Gastrocnemius medialis (tissue), 4 donors: ENCODE measurements at regions not wholly inside any gene's neighbourhood (a gene's known extent, or its start where the extent isn't known, plus 50 kb on each side); places are given as distances from the start of the nearest gene placed in this dataset.

ENCODE experiments used
- CTCF ChIP-seq, 5 experiments: fragments of 450-650 bp in 3 of 5; fragments of 200-600 bp in 2 of 5; sonication (generic) in 2 of 5; IDR thresholded peaks in 4 of 5; conservative IDR thresholded peaks in 1 of 5; 1 replicate in 4 of 5; 2 replicates in 1 of 5; pipeline ENCODE4 v1.5.1; 2016 to 2019; ENCODE audit warnings: antibody characterized with exemption in 5 of 5, mild to moderate bottlenecking in 3 of 5, moderate library complexity in 3 of 5
- POLR2A ChIP-seq, 2 donors: fragments of 450-650 bp; IDR thresholded peaks; one replicate each; pipeline ENCODE4 v1.6.1; 2017; ENCODE audit warnings: antibody characterized with exemption in 2 of 2, mild to moderate bottlenecking in 2 of 2, moderate library complexity in 2 of 2

GRCh38 chr12:93974252-93974651 is 174.1 kb upstream of the PLXNC1 start:
- TF ChIP-seq CTCF (IDR thresholded peaks at IDR 0.05 in 4 of 5, conservative IDR thresholded peaks at IDR 0.05 in 1 of 5) (no peak), POLR2A (IDR thresholded peaks at IDR 0.05) (no peak)
